Activated CD4-positive, CD25-positive, alpha-beta regulatory T cell treated with anti-CD3 and anti-CD28 coated beads, Interleukin-2, amount 50 U/mL, for 24 hours (primary cell): ENCODE measurements at regions not wholly inside any gene's neighbourhood (a gene's known extent, or its start where the extent isn't known, plus 50 kb on each side); places are given as distances from the start of the nearest gene placed in this dataset.

ENCODE experiments used
- ATAC-seq, 2 donors: fragments of 150-1000 bp; cut with Tn5 transposase; one replicate each; pipeline ENCODE4 v1.10.0; 2021; ENCODE audit warnings: mild to moderate bottlenecking in 1 of 2, moderate library complexity in 1 of 2

DNA sequence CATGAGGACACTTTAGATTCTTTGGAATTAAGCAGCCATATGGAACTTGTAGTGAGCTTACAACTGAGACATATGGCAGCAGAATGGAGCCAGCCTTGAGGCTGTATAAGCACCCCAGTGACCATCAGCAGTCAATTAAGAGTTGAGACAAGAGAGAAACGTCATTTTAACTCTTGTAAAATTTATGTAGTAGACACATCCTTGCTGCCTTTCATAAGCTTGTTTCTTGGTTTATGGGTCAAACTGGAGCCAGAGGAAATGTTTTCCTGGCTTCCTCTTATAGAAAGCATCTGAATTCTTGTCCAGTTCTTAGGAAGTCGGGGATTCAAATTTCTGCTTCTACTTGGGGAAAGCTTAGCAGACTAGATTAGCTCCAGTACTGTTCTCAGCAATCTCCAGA lies 745.1 kb upstream of the MARCKS start:
- ATAC-seq, result no peak

DNA sequence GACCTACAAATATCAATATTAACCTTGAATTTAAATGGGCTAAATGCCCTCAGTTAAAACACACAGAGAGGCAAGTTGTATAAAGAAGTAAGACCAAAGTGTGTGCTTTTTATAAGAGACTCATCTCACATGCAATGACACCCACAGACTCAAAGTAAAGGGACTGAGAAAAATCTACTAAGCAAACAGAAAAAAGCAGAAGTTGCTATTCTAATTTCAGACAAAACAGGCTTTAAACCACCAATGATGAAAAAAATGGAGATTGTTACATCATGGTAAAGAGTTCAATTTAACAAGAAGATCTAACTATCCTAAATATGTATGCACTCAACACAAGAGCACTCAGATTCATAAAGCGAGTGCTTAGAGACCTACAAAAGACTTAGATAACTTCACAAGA lies 741.9 kb upstream of the MARCKS start:
- no peak for ATAC-seq

DNA sequence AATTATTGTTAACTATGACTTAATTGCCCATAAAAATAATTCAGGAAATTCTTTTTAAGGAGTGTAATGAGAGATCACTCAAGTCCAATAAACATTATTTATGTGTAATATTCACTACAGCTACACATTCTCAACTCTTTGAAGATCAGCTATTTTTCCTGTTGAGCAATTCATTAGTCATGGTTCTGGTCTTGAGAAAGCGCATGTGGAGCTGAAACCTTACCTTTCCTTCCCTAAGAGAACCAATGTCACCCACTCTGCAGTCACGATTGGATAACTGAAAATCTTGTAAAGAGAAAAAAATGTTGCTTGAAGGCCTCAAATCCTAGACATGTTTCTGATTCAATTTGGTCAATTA lies 736.9 kb upstream of the MARCKS start:
- no peak for ATAC-seq

DNA sequence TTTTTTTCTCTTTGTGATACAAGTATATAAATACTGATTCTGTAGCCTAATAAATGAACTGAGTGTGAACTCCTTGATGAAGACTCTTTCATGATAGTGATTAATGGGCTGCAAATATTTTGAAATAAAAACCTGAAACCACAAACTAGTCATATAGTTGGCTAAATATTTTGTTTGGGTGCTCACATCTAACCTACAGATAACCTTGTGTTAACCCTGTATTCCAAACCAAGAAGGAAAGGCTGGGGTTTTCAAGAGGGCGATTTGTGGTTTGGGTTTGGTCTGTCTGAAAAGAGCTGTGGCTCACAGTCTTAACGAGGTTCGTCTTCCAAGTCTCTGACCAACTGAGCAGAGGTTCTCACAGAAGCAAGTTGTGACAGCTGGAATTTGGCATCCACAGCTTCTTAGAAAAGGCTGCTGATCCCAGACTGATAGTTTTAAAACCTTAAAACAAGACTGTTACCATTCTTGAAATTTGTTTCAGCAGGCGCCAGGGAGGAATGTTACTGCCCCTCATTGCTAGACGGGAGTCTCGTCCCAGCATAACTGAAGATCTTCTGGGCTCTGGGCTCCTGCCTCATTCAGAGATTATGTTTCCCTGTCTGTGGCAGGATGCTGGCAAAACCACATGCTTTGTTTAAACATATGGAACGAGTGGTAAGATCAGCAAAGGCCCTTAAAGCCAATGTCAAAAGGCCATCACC lies 736.4 kb upstream of the MARCKS start:
- ATAC-seq, result no peak

DNA sequence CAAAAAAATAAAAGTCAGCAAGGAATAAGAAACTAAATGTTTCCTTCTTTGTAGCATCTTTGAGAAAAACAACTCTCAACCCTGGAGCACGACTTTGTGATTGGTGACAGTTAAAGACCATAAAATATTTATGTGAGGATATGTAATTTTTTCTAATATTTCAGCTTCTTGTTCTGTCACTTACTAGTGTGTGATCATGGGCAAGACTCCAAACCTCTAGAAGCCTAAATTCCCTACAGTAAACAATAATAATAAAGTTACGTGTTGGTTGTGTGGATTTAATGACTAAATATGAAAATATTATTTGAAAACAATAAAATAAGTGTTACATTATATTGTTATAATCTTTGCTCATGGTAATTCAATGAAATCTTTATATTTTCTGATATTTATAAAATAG lies 735.6 kb upstream of the MARCKS start:
- ATAC-seq, result no peak

DNA sequence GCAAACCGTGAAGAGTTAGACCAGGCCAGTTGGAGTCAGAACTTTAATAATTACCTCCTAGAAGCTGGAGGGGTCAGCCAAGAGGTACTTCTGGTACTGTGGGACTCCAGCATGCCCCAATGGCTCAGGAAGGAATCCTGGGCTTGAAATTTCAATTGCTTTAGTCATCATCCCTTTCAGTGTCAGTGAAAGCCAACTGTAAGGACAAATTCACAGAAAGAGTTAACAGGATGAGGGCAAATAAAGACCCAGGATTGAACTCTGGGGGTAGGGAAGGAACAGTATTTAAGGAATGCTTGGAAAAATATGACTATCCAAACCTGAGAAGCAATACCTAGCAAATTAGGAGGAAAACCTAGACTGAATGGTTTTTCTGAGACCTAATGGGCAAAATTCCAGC lies 735.1 kb upstream of the MARCKS start:
- no peak for ATAC-seq

DNA sequence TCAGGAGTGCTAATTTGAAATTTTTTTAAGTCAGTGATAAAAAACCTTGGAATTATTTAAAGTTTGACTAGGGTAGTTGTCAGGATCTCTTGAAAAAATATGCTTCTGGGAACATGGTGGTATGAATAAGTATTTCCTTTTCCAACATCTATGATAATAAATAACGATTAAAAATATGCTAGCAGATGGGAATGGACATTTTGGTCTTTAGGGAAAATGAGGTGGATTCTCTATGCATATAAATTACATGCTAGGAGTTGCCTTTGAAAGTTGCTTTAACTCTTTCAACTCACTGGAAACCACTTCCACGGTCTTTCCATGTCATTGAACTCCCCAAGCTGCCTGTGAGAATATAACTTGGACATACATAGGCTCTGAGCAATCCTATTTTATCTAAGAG lies 731.5 kb upstream of the MARCKS start:
- no peak for ATAC-seq

DNA sequence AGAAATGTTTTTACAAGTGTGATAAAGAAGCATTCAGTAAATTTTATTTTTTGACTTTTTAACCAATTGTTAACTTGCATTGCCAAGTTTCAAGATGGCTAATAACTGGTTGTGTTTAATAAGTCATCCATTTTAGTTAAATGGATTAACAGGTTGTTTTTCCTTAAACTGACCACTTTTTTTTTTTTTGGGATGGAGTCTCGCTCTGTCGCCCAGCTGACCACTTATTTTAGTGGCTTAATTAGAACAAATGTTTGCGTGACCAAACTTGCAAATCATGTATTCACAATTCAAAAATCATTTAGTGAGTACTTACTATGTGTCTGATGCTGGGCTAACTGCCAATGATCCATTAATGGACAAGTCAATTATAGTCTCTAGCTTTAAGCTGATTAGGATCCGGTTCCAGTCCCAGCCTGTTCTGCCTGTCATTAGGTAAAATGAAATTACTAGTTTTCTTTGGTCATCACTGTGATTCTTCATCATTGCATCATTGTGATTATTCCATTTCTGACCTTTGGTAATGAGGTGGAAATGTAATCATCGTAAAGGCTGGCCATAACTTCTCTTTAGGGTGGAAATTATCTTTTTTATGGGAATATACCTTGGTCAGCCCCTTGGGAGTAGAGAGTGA lies 729.2 kb upstream of the MARCKS start:
- ATAC-seq, result no peak

DNA sequence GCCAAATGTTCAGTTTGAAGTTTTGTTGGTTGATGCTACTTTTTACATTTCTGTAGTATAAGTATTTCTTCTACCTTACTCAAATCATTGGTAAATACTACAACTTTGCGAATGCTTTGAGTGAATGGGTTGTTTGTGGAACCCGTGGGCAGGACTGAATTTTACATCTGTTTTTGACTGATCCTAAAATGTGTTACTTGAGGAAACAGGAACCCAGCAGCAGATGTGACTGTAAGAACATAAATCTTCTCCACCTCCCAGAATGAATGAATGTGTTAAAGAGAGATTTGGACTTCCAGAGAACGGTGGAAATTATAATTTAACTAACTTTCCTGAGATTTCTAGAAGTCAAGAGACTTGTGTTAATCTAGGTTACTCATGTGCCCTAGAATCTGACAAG lies 728.5 kb upstream of the MARCKS start:
- ATAC-seq, result no peak

DNA sequence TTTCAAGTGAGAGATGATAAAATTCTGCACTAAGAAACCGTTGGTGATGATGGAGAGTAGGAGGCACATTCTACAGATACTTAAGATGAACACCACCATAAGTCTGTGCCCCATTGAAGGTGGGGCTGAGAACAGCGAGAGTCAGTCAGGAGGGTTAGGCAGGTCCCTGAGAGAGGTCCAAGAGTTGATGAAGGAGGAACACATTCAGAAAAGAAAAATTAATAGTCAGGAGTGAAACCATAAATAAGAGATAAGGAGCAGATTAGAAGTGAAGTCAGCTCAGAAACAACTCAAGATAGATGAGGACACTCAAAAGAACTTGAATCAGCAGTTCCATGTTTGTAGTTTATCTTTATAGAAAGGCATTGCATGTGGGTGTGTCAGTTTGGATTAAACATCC lies 727.2 kb upstream of the MARCKS start:
- no peak for ATAC-seq

DNA sequence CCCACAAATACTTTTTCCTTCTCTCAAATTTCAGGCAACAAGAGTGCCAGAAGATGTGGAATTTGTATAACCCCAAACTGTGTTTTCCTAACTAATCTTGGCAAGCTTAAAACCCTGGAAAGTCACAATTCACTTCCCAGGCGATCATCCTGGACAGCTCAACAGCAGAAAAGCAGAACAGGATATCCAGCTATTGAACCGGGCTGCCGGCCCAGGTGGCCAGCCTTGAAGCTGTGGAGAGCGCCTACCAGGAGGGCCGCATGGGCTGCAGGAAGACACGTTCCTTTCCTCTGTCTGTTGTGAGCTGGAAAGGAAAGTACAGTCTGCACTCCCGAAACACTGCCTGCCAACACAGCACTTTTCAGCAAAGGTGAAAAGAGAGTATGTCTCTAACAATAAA lies 719.7 kb upstream of the MARCKS start:
- ATAC-seq, result no peak

DNA sequence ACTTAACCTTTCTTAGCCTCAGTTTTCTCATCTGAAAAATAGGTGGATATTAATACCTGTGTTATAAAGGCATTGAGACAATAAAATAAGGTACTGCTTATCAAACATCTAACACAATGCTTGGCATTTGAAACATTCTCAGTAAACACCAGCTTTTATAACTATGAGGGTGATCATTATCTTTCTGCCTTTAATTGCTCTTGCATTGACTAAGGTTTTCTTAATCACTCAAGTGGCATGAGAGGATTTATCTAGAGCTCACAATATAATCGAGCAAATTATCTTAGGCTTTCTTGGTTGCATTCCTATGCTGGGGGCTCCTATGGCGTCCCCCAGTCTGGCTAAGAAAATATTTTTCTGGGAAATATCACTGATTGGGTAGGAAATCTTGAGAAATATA lies 716.4 kb upstream of the MARCKS start:
- no peak for ATAC-seq

DNA sequence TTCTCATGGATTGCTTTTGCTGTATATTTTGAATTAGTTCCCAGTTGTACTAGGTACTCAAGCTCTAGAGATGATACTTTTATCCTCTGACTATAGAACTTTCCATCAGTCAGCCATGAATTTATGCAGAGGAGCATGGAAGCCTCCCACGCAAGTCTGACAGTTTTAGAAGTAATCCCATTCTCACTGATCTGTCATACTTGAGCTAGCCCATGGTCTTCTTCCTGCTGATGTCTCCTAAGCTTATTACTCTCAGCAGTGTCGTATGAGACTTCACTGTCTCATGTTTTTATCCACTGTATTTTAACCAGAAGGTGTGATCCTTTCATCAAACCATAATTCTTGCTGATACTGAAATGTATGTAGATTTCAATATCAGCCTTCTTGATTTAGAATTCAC lies 715.2 kb upstream of the MARCKS start:
- no peak for ATAC-seq

DNA sequence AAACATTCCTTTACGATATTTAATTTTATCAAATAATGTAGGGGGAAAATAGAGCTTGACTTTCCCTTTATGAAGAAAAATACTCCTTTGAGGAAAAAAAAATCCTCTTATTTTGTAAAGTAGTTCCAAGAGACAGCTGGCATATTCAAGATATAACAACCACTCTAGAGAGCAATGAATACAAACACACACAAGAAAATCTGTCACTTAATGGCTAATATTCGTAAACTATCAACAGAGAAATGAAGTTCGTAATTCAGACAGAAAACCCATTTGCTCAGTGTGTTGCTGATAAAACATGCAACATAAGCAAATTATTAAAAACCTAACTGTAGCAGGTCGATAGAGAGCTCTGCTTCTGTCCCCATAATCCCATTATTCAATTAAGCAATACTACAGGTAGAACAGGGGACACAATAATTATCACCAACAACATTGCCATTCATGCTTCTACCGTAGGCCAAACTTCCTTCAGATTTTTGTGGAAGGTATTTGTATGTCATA lies 714.4 kb upstream of the MARCKS start:
- no peak for ATAC-seq

DNA sequence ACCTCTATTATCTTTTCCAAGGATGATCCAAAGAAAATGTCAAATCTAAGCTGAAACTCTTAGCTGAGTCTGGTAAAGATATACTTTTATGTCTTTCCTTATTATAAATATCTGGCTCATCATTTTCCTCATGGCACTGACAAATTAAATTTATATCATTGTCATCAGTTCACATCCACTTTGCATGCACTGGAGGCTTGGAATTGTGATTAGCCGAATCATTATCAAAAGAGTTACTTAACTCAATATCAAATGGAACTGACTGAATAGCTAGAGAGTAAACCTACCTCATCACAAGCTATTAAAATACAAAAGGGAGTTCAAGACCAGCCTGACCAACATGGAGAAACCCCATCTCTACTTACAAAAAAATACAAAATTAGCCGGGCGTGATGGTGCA lies 713.9 kb upstream of the MARCKS start:
- no peak for ATAC-seq

DNA sequence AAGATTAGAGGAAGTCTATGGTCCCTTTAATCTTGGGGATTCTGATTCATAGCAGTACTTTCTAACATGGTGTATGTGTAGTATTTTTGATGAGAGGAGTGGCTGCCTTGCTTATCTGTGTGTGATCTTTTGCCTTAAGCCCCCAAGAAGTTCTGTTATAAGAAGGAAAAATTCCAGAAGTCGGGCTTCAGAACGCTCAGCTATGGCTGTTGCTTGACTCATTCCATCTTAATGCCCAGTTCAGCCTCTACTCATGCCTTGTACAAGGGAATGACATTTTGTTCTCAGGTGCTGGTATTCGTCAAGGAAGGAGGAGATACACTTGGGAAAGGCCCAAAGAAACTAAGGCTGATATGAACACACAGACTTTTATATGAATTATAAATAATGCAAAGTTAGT lies 713.0 kb upstream of the MARCKS start:
- no peak for ATAC-seq

DNA sequence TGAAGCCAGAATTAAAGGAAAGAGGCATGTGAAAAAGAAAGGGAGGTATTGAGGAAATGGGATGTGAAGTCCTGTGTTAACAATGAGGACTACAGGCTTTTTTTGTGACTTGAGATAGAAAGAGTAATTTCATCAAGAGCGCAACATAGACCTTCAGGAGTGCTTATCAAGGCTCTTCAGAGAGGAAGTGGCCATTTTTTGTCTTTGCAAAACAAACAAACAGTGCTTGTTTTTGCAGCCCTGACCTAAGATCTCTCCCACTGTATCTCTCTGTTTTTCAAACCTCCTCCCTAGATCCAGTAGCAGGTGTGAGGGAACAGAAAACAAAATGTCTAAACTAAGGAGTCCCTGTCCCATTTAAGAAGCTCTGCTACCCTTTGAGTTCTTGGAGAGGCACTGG lies 710.3 kb upstream of the MARCKS start:
- no peak for ATAC-seq

DNA sequence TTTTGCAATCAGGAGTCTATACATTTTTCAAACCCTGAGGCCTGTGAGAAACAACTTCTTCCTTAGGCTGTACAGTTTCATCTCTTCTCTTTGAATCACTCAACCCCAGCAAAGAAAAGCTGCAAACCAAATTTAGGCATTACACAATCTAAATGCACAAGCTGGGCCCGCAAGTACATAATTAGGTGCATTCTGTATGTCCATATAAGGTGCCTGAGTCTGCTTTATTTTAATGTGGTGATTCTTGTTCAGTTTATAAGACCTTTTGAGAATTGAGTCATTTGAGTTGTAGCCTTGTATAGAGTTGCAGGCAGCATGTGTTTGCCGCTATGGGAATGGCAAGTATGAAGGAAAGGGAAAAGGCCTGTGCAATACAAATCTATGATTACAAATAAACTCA lies 709.6 kb upstream of the MARCKS start:
- no peak for ATAC-seq

DNA sequence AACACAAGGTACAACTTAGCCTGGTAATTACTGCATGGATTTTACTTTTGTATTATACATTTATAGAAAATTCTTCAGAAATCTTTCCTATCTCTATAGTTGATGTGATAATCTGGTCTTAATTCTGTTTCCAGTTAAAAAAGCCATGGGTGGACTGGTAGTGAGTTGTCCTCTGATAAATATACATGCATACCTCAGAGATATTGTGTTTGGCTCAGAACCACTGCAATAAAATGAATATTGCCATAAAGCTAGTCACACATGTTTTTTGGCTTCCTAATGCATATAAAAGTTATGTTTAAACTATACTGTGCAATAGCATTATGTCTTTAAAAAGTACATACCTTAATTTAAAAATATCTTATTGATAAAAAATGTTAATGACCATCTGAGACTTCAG lies 708.6 kb upstream of the MARCKS start:
- ATAC-seq, result no peak

DNA sequence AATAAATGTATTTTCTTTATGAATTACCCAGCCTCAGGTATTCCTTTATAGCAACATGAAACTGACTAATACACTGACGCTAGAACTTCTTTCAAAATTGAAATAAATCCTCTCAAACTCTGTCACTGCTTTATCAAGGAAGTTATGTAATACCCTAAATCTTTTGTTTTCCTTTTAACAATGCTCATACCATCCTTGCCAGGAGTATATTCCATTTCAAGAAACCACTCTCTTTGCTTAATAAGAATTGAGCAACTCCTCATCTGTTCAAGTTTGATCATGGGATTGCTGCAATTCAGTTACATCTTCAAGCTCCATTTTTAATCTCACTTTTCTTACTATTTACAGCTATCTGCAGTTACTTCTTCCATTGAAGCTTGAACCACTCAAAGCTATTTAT lies 707.6 kb upstream of the MARCKS start:
- ATAC-seq, result no peak

DNA sequence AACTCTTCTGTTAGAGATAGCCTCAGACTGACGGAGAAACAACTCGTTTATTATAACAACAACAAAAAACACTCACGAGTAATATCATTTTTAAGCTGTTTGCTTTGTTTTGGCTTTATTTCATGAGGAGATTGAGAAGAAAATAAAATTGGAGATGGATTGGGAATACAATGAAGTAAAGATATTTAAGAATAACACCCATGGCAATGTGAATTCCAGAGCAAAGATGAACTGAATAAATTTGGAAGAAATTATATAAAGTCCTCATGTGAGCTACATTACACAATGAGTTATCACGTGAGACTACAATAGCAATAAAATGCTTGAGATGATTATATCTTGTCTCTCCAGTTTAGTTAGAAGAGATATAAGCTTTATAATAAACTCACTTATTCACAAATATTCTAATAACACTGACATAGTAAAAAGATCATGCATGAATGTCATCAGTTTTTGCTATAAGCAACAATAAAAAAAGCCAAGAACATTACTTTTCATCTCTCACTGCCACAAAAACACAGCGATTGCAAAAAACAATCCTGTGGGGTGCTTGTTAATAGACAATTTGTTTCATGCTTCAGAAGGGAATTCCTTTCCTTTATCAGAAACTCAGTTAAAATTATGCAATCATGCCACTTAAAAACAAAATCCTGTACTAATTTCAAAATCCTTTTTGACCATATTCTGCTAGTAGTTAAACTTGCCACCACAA lies 696.7 kb upstream of the MARCKS start:
- ATAC-seq, result no peak

DNA sequence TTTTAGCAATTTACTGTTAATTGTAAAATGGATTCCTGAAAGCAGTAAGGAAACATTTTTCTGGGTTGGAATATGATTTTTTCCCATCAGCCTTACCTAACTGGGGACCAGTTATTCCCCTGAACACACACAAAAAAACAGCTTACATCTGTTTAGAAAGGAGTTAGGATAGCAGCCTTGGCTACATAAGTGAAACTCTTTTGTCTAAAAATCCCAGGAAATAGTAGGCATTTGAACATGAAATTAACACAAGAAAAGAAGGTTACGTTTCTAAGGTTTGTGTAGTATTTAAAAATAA lies 696.2 kb upstream of the MARCKS start:
- ATAC-seq, result no peak

DNA sequence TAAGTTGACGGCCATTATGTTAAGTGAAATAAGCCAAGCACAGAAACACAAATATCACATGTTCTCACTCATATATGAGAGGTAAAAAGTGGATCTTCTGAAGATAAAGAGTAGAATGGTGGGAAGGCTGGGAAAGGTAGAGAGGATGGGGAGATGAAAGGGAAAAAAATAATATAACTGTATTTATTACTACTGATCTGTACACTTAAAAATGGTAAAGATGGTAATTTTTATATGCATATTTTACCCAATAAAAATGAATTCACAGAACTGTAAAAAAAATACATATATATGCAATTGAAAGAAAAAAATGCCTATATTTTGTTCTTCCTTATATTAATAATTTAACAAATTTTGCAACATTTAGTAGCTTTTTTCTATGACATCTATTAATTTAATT lies 694.4 kb upstream of the MARCKS start:
- no peak for ATAC-seq

DNA sequence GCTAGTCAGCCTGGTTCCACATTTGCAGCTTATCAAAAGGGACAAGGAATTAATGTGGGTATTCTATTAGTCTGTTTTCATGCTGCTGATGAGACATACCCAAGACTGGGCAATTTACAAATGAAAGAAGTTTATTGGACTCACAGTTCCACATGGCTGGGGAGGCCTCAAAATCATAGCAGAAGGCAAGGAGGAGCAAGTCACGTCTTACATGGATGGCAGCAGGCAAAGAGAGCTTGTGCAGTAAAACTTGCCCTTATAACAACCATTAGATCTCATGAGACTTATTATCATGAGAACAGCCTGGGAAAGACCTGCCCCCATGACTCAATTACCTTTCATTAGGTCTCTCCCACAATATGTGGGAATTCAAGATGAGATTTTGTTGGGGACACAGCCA lies 689.1 kb upstream of the MARCKS start:
- no peak for ATAC-seq

DNA sequence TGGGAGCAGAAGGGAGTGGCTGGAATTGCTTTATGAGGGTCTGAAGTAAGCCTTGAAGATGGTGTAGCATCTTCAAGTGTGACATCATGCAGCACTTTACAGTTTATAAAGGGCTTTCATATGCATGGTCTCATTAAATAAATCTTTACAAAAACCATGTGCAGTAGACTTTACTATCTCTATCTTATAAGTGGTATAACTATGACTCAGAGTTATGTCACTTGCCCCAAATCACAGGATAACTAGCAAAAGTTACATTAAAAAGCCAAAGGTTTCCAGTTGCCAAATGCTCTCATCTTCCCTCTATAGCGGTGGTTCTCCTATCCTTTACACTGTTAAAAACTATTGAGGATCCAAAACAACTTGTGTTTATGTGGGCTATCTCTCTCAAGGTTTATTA lies 687.7 kb upstream of the MARCKS start:
- no peak for ATAC-seq
